ENCODE measurements at regions not wholly inside any gene's neighbourhood (a gene's known extent, or its start where the extent isn't known, plus 50 kb on each side); places are given as distances from the start of the nearest gene placed in this dataset.
"Not testable (repeated sequence)": the region's sequence is repeated elsewhere in the genome, so short reads cannot be mapped to it uniquely, and the experiment has no call there.

- TF ChIP-seq ZNF281 (CRISPR knock-in tag; IDR thresholded peaks at IDR 0.05); CTCF (IDR thresholded peaks at IDR 0.05); AFF4 (CRISPR knock-in tag; IDR thresholded peaks at IDR 0.05; ENCODE audit: borderline replicate concordance); ATF2 (CRISPR knock-in tag; IDR thresholded peaks at IDR 0.05; ENCODE audit: borderline replicate concordance, low read depth); TEAD1 (CRISPR knock-in tag; IDR thresholded peaks at IDR 0.05): not testable (repeated sequence)
These were observed 85.1 kb downstream of the SRGAP2 start for GRCh38 chr1:206288453-206288852.
